Keratinocyte (primary cell): ENCODE measurements at regions not wholly inside any gene's neighbourhood (a gene's known extent, or its start where the extent isn't known, plus 50 kb on each side); places are given as distances from the start of the nearest gene placed in this dataset.

Experiments
- DNase-seq: peaks from one replicate; pipeline ENCODE4 v3.0.0-alpha.2; 2011; ENCODE audit warnings: low read depth, missing footprints, low spot score
- FAIRE-seq: peaks from 2 replicates; lab custom pipeline; 2011; peaks lifted over from hg19 to GRCh38; lab: Jason Lieb, UNC
- H2AFZ ChIP-seq: 2 replicates; pipeline ENCODE4 v1.6.0; 2012; ENCODE audit warnings: low read length, control low read depth, inconsistent platforms; ENCODE audit not compliant: control insufficient read depth
- H3K27ac ChIP-seq: 2 replicates; pipeline ENCODE4 v1.5.1; 2011; ENCODE audit warnings: low read length; ENCODE audit not compliant: control insufficient read depth, insufficient read depth
- H3K27me3 ChIP-seq: 3 replicates; pipeline ENCODE4 v1.6.0; 2011; ENCODE audit warnings: low read length; ENCODE audit not compliant: control insufficient read depth, insufficient read depth; ENCODE audit errors: extremely low read depth
- H3K36me3 ChIP-seq, 2 experiments: 2 replicates in 1 of 2; 3 replicates in 1 of 2; pipeline ENCODE4 v1.5.1; 2011; ENCODE audit warnings: low read length in 2 of 2, mild to moderate bottlenecking in 1 of 2; ENCODE audit not compliant: control insufficient read depth in 2 of 2, insufficient read depth in 2 of 2; ENCODE audit errors: extremely low read depth in 1 of 2
- H3K4me1 ChIP-seq: 3 replicates; pipeline ENCODE4 v1.5.1; 2011; ENCODE audit warnings: low read length; ENCODE audit not compliant: control insufficient read depth, insufficient read depth; ENCODE audit errors: extremely low read depth
- H3K4me2 ChIP-seq: 3 replicates; pipeline ENCODE4 v1.6.0; 2011; ENCODE audit warnings: low read depth, low read length; ENCODE audit not compliant: control insufficient read depth, insufficient read depth; ENCODE audit errors: extremely low read depth
- H3K4me3 ChIP-seq, 3 experiments: fragments of 200-600 bp in 1 of 3; sonication (generic) in 1 of 3; 2 replicates in 2 of 3; 3 replicates in 1 of 3; pipeline ENCODE4 v1.5.1; 2011 to 2016; ENCODE audit warnings: low read length in 3 of 3, mild to moderate bottlenecking in 3 of 3, control low read depth in 2 of 3, inconsistent platforms in 1 of 3, low read depth in 1 of 3, mixed read lengths in 1 of 3, mixed run types in 1 of 3, moderate library complexity in 1 of 3; ENCODE audit not compliant: control insufficient read depth in 2 of 3, insufficient read depth in 2 of 3; ENCODE audit errors: extremely low read depth in 1 of 3
- H3K79me2 ChIP-seq: 2 replicates; pipeline ENCODE4 v1.6.0; 2012; ENCODE audit warnings: low read length; ENCODE audit not compliant: control insufficient read depth, insufficient read depth
- H3K9ac ChIP-seq: 3 replicates; pipeline ENCODE4 v1.6.0; 2011; ENCODE audit warnings: low read length; ENCODE audit not compliant: control insufficient read depth, insufficient read depth; ENCODE audit errors: extremely low read depth
- H3K9me1 ChIP-seq: 3 replicates; pipeline ENCODE4 v1.6.0; 2011; ENCODE audit warnings: low read length; ENCODE audit not compliant: control insufficient read depth, insufficient read depth; ENCODE audit errors: extremely low read depth
- H3K9me3 ChIP-seq: 2 replicates; pipeline ENCODE4 v1.5.1; 2012; ENCODE audit warnings: low read depth, low read length; ENCODE audit not compliant: control insufficient read depth
- H4K20me1 ChIP-seq: 3 replicates; pipeline ENCODE4 v1.6.0; 2011; ENCODE audit warnings: low read length; ENCODE audit not compliant: control insufficient read depth, insufficient read depth; ENCODE audit errors: extremely low read depth
- EZH2 ChIP-seq: IDR thresholded peaks from one replicate; pipeline ENCODE4 v1.6.1; 2012; ENCODE audit warnings: inconsistent platforms, mild to moderate bottlenecking, low read length, moderate library complexity
- dilution Hi-C: fragments of 300-500 bp; cut with MboI; formaldehyde crosslinking; loops from one replicate; pipeline ENCODE4 v1.7.0; 2020; ENCODE audit warnings: low sequenced_read_pairs; ENCODE audit not compliant: extremely low pct_ligation_motif_present
- TF ChIP-seq, protein P1 (sequence below), 3 experiments: IDR thresholded peaks in 1 of 3; conservative IDR thresholded peaks in 1 of 3; optimal IDR thresholded peaks in 1 of 3; 2 replicates in 2 of 3; 3 replicates in 1 of 3; pipeline versions ENCODE3 to v1.5.1; 2011; ENCODE audit warnings: low read length in 3 of 3, mild to moderate bottlenecking in 3 of 3, moderate library complexity in 2 of 3, control low read depth in 1 of 3, inconsistent platforms in 1 of 3; ENCODE audit not compliant: insufficient read depth in 2 of 3; ENCODE audit errors: extremely low read depth in 1 of 3

DNA sequence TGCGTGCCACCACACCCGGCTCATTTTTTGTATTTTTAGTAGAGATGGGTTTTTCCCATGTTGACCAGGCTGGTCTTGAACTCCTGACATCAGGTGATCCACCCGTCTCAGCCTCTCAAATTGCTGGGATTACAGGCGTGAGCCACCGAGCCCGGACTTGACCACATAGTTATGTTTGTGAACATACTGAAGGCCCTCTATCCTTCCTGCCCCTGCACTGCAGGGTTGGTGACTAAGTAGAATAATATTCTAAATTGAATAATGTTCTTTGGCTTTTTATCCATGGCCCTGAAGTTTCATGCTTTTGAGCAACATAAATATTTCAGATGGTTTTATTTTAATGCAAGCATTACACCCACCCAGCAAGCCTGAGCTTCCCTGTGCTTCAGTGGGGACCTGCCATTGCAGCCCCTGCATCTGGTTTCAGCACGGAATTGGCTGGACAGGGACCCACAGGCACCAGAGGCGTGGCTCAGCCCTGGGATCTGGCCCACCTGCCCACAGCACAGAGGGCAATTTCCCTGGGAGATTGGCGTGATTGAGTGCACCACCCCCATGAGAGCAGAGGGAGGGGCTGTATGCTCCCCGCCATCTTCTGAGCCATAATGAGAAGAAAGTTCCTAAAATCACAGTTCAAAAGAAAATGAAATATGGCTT, 460.5 kb downstream of the BRD1 start:
- H3K9ac ChIP-seq: no peak overlapping the region
- H2AFZ ChIP-seq: no peak overlapping the region
- no peaks in the 10 kb centered on the region for H3K27me3 ChIP-seq
- no peaks in the 10 kb centered on the region for H4K20me1 ChIP-seq
- DNase-seq (no peak), FAIRE-seq (no peak)
- no peaks in the 10 kb centered on the region for H3K9me1 ChIP-seq
- H3K36me3 ChIP-seq: no peaks in the 10 kb centered on the region
- dilution Hi-C loops: no loop called here
- H3K4me3 ChIP-seq: no peak overlapping the region
- H3K4me2 ChIP-seq: no peak overlapping the region
- no peak for TF ChIP-seq EZH2
- TF ChIP-seq, protein P1, sequence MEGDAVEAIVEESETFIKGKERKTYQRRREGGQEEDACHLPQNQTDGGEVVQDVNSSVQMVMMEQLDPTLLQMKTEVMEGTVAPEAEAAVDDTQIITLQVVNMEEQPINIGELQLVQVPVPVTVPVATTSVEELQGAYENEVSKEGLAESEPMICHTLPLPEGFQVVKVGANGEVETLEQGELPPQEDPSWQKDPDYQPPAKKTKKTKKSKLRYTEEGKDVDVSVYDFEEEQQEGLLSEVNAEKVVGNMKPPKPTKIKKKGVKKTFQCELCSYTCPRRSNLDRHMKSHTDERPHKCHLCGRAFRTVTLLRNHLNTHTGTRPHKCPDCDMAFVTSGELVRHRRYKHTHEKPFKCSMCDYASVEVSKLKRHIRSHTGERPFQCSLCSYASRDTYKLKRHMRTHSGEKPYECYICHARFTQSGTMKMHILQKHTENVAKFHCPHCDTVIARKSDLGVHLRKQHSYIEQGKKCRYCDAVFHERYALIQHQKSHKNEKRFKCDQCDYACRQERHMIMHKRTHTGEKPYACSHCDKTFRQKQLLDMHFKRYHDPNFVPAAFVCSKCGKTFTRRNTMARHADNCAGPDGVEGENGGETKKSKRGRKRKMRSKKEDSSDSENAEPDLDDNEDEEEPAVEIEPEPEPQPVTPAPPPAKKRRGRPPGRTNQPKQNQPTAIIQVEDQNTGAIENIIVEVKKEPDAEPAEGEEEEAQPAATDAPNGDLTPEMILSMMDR (optimal IDR thresholded peaks at IDR 0.05 in 1 of 3, IDR thresholded peaks at IDR 0.05 in 1 of 3, conservative IDR thresholded peaks at IDR 0.05 in 1 of 3; ENCODE audit: extremely low read depth in 1 of 3, insufficient read depth in 2 of 3, low read length in 3 of 3): no peak
- H3K27ac ChIP-seq: no peak overlapping the region
- H3K4me1 ChIP-seq: no peaks in the 10 kb centered on the region
- H3K9me3 ChIP-seq: peaks cover 23% of the 10 kb centered on the region
- no peaks in the 10 kb centered on the region for H3K79me2 ChIP-seq

DNA sequence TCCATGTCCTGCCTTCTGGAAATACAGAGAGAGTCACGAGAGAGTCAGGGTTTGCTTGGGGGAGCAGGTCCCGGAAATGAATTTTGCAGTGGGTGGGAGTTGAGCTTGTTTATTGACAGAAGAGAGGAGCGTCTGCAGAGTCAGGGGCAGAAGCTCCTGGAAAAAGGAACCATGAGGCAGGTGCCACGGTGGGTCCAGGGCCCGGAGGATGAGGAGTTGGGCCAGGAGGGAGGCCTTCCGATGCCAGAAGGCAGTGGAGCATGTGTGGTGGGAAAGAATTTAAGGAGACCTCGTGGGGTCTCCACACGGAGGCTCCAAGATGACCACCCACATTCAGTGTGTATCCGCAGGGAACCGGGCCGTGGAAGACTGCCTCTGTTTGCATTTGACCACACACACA, 461.2 kb downstream of the BRD1 start:
- no peaks in the 10 kb centered on the region for H3K36me3 ChIP-seq
- no peak overlapping the region for H3K4me2 ChIP-seq
- no peak overlapping the region for H3K9ac ChIP-seq
- H3K9me3 ChIP-seq: peaks cover 23% of the 10 kb centered on the region
- FAIRE-seq: no peak
- no peak for TF ChIP-seq EZH2
- TF ChIP-seq, protein P1 (optimal IDR thresholded peaks at IDR 0.05 in 1 of 3, IDR thresholded peaks at IDR 0.05 in 1 of 3, conservative IDR thresholded peaks at IDR 0.05 in 1 of 3; ENCODE audit: extremely low read depth in 1 of 3, insufficient read depth in 2 of 3, low read length in 3 of 3): no peak
- H3K27me3 ChIP-seq: no peaks in the 10 kb centered on the region
- no peaks in the 10 kb centered on the region for H3K4me1 ChIP-seq
- no peaks in the 10 kb centered on the region for H3K79me2 ChIP-seq
- dilution Hi-C loops: no loop called here
- no peak for DNase-seq
- no peak overlapping the region for H2AFZ ChIP-seq
- H3K4me3 ChIP-seq: no peak overlapping the region
- no peaks in the 10 kb centered on the region for H4K20me1 ChIP-seq
- H3K27ac ChIP-seq: no peak overlapping the region
- H3K9me1 ChIP-seq: no peaks in the 10 kb centered on the region
